ENCODE measurements at regions not wholly inside any gene's neighbourhood (a gene's known extent, or its start where the extent isn't known, plus 50 kb on each side); places are given as distances from the start of the nearest gene placed in this dataset.
"Not testable (repeated sequence)": the region's sequence is repeated elsewhere in the genome, so short reads cannot be mapped to it uniquely, and the experiment has no call there.

DNA sequence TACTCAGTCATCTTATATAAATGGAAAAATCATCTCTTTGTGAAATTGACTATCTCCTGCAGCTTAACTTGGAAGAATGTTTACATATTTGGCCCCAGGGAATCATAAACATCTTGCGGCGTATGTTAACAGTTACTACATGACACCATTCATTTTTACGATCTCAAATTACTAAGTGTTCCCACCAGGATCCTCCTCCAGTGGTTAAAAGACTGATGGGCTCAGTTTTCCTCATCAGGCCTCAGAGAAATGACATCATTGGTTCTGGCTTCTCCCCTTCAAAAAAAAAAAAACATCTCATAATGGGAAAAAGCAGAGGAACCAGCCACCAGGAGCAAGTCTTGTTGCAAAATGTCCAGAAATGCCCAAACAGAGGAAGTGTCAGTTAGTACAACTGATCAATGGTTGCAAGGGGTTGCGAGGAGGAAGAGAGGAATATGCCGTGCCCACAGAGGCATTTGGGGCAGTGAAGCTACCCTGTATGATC lies 70.5 kb upstream of the LIPC start:
- no peak for DNase-seq (ENCODE audit: low read depth)

- no peak for DNase-seq (ENCODE audit: low read depth)
Measured at GRCh38 chr15:58362262-58362922, 69.4 kb upstream of the LIPC start.

DNA sequence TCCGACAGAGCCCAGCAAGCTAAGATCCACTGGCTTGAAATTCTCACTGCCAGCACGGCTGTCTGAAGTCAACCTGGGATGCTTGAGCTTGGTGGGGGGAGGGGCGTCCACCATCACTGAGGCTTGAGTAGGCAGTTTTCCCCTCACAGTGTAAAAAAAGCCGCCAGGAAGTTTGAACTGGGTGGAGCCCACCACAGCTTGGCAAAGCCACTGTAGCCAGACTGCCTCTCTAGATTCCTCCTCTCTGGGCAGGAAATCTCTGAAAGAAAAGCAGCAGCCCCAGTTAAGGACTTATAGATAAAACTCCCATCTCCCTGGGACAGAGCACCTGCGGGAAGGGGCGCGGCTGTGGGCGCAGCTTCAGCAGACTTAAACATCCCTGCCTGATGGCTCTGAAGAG lies 68.7 kb upstream of the LIPC start:
- not testable (repeated sequence) for DNase-seq (ENCODE audit: low read depth)

DNA sequence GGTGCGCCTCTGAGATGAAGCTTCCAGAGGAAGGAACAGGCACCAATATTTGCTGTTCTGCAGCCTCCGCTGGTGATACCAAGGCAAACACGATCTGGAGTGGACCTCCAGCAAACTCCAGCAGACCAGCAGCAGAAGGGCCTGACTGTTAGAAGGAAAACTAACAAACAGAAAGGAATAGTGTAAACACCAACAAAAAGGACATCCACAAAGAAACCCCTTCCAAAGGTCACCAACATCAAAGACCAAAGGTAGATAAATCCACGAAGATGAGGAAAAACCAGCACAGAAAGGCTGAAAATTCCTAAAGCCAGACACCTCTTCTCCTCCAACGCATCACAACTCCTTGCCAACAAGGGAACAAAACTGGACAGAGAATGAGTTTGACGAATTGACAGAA lies 68.1 kb upstream of the LIPC start:
- DNase-seq (ENCODE audit: low read depth), result not testable (repeated sequence)

GRCh38 chr15:58365098-58365497 lies 66.7 kb upstream of the LIPC start:
- not testable (repeated sequence) for DNase-seq (ENCODE audit: low read depth)

DNA sequence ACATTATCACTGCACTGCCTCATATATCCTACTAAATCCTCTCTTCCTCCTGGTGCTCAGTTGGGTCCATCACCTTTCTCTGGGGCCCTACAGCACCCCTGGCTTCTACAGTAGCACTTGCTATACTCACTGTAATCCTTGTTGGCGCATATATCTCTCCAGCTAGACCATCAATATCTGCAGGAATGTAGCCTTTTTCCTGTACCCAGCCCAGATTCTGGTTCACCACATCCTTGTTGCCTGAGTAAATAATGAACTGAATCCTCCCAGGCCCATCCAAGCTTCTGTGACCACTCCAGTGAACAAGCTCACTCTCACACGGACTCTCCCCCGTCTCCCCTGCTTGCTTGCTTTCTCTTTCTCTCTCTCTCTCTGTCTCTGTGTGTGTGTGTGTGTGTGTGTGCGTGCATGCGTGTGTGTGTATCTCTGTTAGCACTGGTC lies 62.5 kb upstream of the LIPC start:
- no peak for DNase-seq (ENCODE audit: low read depth)

- no peak for DNase-seq (ENCODE audit: low read depth)
Measured at GRCh38 chr15:58369956-58370355, 61.8 kb upstream of the LIPC start.

DNA sequence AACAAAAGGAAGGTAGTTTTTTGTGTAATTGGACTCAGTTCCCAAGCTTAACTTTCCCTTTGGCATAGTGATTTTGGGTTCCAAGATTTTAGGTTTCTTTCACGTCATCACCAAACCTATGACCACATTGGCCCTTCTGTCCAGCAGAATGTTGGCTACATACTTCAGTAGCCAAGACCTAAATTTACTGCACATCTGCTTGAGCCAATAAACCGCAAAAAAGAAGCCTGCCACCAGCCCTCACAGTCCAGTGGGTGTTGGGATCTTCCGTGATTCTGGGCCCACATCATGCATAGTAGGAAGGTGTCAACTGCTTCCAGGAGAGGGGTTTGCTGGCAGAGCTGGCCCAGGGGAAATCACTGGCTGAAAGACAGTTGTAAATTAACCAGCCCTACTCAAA lies 57.6 kb upstream of the LIPC start:
- no peak for DNase-seq (ENCODE audit: low read depth)

DNA sequence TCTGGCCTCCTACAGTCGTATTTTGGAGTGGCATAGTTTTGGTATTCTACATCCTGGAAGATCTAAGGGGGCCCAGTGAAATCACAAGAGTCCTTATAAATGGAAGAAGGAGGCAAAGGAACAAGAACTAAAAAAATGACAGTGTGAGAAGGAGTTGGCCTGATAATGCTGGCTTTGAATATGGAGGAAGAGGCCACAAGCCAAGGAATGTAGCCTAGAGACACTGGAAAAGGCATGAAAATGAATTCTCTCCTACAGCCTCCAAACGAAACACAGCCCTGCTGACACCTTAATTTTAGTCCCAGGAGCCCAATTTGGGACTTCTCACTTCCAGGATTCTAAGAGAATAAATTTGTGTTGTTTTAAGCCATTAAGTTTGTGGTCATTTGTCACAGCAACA lies 54.6 kb upstream of the LIPC start:
- DNase-seq (ENCODE audit: low read depth), result no peak

- DNase-seq (ENCODE audit: low read depth), result no peak
Measured at GRCh38 chr15:58378241-58379085, 53.3 kb upstream of the LIPC start.

- DNase-seq (ENCODE audit: low read depth), result not testable (repeated sequence)
Measured at GRCh38 chr15:58379454-58379853, 52.3 kb upstream of the LIPC start.

- no peak for DNase-seq (ENCODE audit: low read depth)
Measured at GRCh38 chr15:58380280-58380945, 51.4 kb upstream of the LIPC start.

GRCh38 chr15:58381697-58382096 lies 50.1 kb upstream of the LIPC start:
- no peak for DNase-seq (ENCODE audit: low read depth)

Data from activated T-helper 9 cell treated with anti-CD3 and anti-CD28 coated beads, Interleukin-2, amount 50 U/mL, for 16 hours (primary cell).